M059J (cell line): ENCODE measurements at regions not wholly inside any gene's neighbourhood (a gene's known extent, or its start where the extent isn't known, plus 50 kb on each side); places are given as distances from the start of the nearest gene placed in this dataset.
A peak's percentile ranks its signal among the peaks of the same experiment; 100 is the strongest.

Experiments
- DNase-seq: peaks from one replicate; pipeline ENCODE4 v3.0.0-alpha.2; 2012; ENCODE audit warnings: low read depth

DNA sequence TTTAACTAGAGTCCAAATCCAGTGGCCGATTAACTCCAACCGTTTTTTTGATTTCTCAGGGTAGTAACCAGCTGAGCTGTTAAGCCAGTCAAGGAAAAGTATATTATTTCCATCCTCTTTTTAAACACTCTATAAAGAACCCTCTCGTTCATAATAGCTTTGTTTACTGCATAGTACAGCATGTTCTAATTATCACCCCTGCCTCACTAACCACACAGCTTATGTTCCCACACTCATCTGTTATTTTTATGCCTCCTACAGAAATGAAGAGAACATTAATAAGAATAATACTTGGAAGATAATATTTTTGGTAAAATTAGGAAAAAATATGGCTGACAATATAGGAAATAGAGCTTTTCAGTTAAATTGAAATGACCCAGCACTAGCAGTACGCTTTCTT is 2132.8 kb upstream of the CELF4 start:
- no peak for DNase-seq

DNA sequence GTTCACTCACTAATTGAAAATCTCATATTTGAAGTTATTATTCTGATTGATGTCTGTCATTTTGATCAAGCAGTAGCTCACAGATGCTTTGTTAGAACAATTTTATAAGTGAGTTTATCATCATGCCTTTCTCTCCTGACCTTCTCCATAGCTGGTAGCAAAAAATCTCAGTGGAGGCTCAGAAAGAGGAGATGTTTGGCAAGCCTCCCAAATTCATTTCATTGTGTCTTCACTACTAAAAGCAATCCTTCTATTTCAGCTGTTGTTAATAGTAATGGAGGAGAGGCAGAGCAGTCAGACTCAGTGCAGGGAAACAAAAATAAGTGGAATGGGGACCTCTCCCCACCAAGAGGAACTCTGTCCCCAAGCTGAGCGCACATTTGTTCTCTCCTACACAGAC is 2127.8 kb upstream of the CELF4 start:
- DNase-seq: no peak

DNA sequence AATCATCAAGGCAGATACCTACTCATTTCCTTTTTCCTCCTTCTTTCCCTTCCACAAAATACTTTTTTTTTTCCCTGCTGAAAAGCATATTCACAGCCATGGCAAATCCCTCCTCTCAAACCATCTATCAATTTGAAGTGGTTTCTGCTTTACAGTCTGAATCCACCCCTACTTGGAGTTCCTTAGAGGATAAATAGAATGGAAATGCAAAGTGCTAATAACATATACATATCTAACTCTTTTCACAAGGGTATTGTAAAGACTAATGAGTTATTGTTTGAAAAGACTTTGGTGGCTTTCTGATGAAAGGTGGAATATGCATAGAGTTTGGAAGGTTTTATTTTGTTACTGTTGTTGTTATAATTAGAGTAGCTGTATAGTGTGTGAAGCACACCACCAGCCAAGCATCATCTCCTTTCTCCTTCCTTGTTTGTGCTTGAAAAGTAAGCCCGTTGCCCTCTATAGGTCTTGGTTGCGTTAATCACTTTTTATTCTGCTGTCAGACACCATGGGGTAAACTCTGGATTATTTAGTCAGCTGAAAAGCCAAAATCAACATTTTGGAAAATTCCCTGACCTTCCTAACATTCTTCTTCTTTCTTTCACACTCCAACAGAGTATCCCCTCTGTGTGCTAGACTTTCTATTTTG is 2126.9 kb upstream of the CELF4 start:
- DNase-seq: no peak

- no peak for DNase-seq
Measured at GRCh38 chr18:39685303-39685902, 2119.8 kb upstream of the CELF4 start.

DNA sequence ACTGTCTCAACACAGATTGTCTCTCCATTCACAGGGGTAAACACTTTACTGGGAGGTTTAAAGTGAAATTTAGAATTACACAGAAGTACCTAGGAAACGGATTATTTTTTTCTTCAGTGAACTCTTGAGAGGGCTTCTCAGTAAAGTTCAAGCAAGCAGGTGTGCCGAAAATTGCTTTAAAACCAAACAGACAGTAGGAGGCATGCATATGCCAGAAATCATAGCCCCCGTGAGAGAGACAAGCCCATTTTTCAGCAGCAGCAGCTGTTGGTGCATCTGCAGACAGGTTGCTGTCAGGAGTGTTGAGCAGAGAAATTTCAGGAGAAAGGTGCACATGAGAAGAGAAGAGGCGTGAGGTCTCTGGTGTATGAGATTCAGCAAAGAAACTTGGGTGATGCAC is 2115.5 kb upstream of the CELF4 start:
- no peak for DNase-seq

- DNase-seq: peak; percentile 8
Measured at GRCh38 chr18:39675906-39676305, 2110.3 kb upstream of the CELF4 start.

- peak; percentile 70 for DNase-seq
Measured at GRCh38 chr18:39675368-39675767, 2109.8 kb upstream of the CELF4 start.

GRCh38 chr18:39672171-39672570 is 2106.6 kb upstream of the CELF4 start:
- no peak for DNase-seq

DNA sequence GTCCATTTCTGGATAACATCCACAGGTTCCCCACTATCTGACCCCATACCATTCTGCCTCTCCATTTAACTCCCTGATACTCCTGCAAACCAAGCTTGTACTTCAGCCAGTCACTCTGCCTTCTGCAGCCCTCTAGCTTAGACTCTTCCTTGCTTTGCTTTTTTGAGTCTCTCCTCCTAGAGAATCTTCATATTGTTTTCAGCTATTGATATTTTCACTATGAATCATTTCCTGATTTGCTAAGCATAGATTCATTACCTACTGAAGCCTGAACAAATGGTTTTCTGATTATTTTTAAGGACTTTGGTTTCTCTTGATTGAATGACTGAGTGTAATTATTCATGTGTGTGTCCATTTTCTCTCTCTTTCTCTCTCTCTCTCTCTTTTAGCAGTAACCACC is 2102.3 kb upstream of the CELF4 start:
- DNase-seq: peak; percentile 29

- DNase-seq: no peak
Measured at GRCh38 chr18:39666541-39666940, 2100.9 kb upstream of the CELF4 start.

- no peak for DNase-seq
Measured at GRCh38 chr18:39661856-39662366, 2096.3 kb upstream of the CELF4 start.

DNA sequence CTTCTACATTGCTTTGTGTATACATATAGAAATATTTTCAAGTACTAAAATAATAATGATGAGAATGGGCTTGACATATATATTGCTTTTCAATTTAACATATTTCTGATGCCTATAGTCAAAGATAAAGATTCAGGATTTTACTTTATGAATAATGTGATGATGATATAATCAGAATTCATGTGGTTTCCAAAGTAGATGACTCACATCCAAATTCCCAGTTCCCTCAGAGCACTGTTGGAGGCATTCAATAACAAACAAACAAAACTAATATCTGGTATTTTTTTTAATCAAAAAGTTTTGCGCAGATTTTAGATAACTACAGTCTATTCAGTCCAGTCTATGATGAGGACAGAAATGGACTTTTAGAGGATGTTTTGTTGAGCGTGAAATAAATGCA is 2094.5 kb upstream of the CELF4 start:
- DNase-seq: peak; percentile 41

GRCh38 chr18:39655341-39655740 is 2089.7 kb upstream of the CELF4 start:
- no peak for DNase-seq

- DNase-seq: no peak
Measured at GRCh38 chr18:39653221-39653620, 2087.6 kb upstream of the CELF4 start.

GRCh38 chr18:39648616-39649015 is 2083.0 kb upstream of the CELF4 start:
- no peak for DNase-seq

DNA sequence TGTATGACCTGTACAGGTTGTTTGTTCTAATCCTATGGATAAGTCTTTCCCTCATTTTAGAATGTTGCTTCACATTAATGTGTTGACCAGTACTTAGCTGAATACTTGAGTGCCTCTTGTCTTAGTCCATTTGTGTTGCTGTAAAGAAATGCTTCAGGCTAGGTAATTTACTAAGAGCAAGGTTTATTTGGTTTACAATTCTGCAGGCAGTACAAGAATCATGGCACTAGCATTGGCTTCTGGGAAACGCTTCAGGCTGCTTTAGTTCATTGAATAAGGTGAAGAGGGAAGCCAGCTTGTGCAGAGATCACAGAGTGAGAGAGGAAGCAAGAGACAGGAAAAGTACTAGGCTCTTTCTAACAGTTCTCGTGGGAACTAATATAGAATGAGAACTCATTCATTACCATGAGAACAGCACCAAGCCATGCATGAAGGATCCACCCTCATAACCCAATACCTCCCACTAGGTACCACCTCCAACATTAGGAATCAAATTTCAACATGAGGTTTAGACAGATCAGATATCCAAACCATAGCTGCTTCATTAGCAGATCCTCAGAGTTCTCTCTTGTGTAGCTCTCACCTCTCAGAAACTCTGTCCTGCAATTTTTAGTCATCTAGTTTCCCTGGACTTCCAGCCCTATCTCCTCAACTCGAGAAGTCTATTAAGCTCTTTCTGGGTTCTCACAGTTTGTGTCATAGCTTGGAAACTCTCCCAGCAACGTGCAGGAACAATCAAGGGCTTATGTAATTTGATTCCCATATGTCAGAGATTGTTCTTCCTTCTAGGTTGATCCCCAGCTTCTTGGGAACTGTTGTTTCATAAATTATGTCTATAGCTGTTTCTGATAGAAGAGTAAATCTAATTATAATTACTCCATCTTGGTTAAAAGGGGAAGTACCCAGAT is 2082.3 kb upstream of the CELF4 start:
- DNase-seq: peak; percentile 96

GRCh38 chr18:39638224-39638623 is 2072.6 kb upstream of the CELF4 start:
- no peak for DNase-seq

DNA sequence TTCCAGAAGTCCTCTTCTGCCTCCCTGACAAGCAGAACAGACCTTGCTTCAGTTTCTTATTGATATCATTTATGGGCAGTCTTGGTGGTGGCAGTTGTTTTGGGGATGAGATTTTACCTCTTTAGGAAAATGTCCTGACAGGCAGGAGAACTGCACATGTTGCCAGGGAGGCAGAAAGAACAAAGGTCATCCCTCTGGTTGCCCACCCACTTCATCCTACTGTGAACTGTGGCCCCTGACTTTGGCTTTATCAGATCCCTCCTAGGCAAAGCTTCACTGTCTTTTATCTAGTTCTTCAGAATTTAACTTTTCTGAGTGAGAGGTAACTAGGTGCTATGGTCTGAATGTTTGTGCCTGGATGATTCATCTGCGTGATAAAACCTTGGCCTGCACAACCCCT is 2071.3 kb upstream of the CELF4 start:
- DNase-seq: no peak

GRCh38 chr18:39635966-39636365 is 2070.4 kb upstream of the CELF4 start:
- no peak for DNase-seq

- no peak for DNase-seq
Measured at GRCh38 chr18:39635192-39635591, 2069.6 kb upstream of the CELF4 start.

DNA sequence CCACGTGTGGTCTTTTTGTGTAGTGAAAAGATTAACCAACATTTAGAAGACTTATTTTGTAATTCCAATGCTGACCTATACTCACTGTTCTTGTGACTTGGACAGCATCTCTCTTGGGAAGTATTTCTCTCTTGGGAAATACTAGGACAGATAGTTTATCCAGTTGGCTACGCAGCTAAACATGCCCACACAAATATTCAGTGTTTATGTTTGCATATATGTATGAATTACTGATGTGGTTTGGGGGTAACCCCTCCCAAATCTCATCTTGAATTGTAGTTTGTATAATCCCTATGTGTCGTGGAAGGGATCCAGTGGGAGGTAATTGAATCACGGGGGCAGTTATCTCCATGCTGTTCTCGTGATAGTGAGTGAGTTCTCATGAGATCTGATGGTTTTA is 2062.3 kb upstream of the CELF4 start:
- DNase-seq: no peak

DNA sequence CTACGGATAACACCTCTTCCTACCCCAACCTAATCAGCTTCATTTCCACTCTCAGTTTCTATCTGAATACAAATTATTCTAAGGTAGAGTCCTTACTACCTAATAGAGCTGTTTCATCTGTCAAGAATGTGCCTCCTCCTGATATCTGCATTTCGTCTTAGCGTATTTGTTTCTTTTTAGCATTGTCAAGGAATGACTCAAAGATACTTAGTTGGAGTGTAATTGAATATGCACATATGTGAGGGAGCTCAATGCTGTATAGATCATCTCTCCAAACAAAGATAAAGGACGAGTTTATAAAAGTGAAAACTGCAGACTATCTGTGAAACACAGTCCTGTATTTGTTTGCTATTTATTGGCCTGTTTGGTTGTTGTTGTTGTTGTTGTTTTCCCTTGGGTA is 2059.4 kb upstream of the CELF4 start:
- DNase-seq: peak; percentile 86

- DNase-seq: no peak
Measured at GRCh38 chr18:39622431-39622830, 2056.8 kb upstream of the CELF4 start.
